Spleen (tissue), 11 donors: ENCODE measurements at regions not wholly inside any gene's neighbourhood (a gene's known extent, or its start where the extent isn't known, plus 50 kb on each side); places are given as distances from the start of the nearest gene placed in this dataset.

Source experiments
- DNase-seq: peaks from one replicate; pipeline ENCODE4 v3.0.0-alpha.2; 2020
- H3K27ac ChIP-seq, 8 donors: fragments of 200-600 bp; sonication (generic) in 7 of 8; 1 replicate in 4 of 8; 2 replicates in 4 of 8; pipeline versions ENCODE4 v1.5.0 to v1.8.0; 2016 to 2021; ENCODE audit warnings: inconsistent platforms in 4 of 8, mild to moderate bottlenecking in 4 of 8, moderate library complexity in 1 of 8
- H3K27me3 ChIP-seq, 7 donors: fragments of 200-600 bp; sonication (generic) in 6 of 7; replicated peaks in 1 of 7; 1 replicate in 4 of 7; 2 replicates in 3 of 7; pipeline versions ENCODE4 v1.5.0 to v1.8.0; 2016 to 2021; ENCODE audit warnings: inconsistent platforms in 3 of 7, mild to moderate bottlenecking in 1 of 7
- H3K36me3 ChIP-seq, 6 donors: fragments of 200-600 bp; sonication (generic) in 5 of 6; 1 replicate in 4 of 6; 2 replicates in 2 of 6; pipeline versions ENCODE4 v1.5.0 to v1.8.0; 2016 to 2021; ENCODE audit warnings: inconsistent platforms in 2 of 6
- H3K4me1 ChIP-seq, 6 donors: fragments of 200-600 bp; sonication (generic) in 5 of 6; 1 replicate in 3 of 6; 2 replicates in 3 of 6; pipeline versions ENCODE4 v1.5.0 to v1.8.0; 2016 to 2021; ENCODE audit warnings: inconsistent platforms in 3 of 6
- H3K4me3 ChIP-seq, 8 donors: fragments of 200-600 bp; sonication (generic) in 7 of 8; 1 replicate in 4 of 8; 2 replicates in 4 of 8; pipeline versions ENCODE4 v1.5.0 to v1.8.0; 2016 to 2021; ENCODE audit warnings: inconsistent platforms in 4 of 8, mild to moderate bottlenecking in 4 of 8, moderate library complexity in 2 of 8
- H3K9me3 ChIP-seq, 8 donors: fragments of 200-600 bp; sonication (generic) in 7 of 8; 1 replicate in 4 of 8; 2 replicates in 4 of 8; pipeline versions ENCODE4 v1.5.0 to v1.8.0; 2016 to 2021; ENCODE audit warnings: inconsistent platforms in 4 of 8
- POLR2A ChIP-seq, 3 donors: fragments of 450-650 bp; IDR thresholded peaks; one replicate each; pipeline ENCODE4 v1.5.1; 2017; ENCODE audit warnings: antibody characterized with exemption in 3 of 3, mild to moderate bottlenecking in 1 of 3
- POLR2AphosphoS5 ChIP-seq, 3 donors: sonication (generic); formaldehyde crosslinking; IDR thresholded peaks; one replicate each; pipeline ENCODE4 v1.5.1; 2017; ENCODE audit warnings: antibody characterized with exemption in 3 of 3
- WGBS, 5 donors: extraction: QIAGEN DNeasy Blood & Tissue Kit in 3 of 5; methylation state at CpG; one replicate each; pipeline versions ENCODE4 v1.1.5 to v1.1.7; 2013 to 2018; 5-methylcytosine and 5-hydroxymethylcytosine counted together
- intact Hi-C: fragments of 100-400 bp; cut with DNase I; formaldehyde crosslinking; loops from one replicate; pipeline ENCODE4 v1.15.0; 2023; ENCODE audit warnings: low total_unique reads
- TF ChIP-seq, protein P1 (sequence below), 11 experiments: fragments of 200-600 bp in 7 of 11; fragments of 450-650 bp in 4 of 11; sonication (generic) in 4 of 11; IDR thresholded peaks in 8 of 11; conservative IDR thresholded peaks in 3 of 11; 1 replicate in 7 of 11; 2 replicates in 4 of 11; pipeline versions ENCODE4 v1.4.0 to v1.8.0; 2016 to 2021; ENCODE audit warnings: antibody characterized with exemption in 11 of 11, inconsistent platforms in 4 of 11, mild to moderate bottlenecking in 1 of 11
- donor health status: healthy with polysubstance abuse.
- donor health status: DM: no; HTN: no; CAD: no; lungs with moderate emphysema.
- donor health status: DM: no; HTN: no; CAD: no.
- donor health status: Bipolar disorder and iron deficiency.
- donor health status: healthy.
- donor health status: DM: no; HTN: no; CAD: no.
- donor health status: DM: yes; HTN: yes; CAD: no.

DNA sequence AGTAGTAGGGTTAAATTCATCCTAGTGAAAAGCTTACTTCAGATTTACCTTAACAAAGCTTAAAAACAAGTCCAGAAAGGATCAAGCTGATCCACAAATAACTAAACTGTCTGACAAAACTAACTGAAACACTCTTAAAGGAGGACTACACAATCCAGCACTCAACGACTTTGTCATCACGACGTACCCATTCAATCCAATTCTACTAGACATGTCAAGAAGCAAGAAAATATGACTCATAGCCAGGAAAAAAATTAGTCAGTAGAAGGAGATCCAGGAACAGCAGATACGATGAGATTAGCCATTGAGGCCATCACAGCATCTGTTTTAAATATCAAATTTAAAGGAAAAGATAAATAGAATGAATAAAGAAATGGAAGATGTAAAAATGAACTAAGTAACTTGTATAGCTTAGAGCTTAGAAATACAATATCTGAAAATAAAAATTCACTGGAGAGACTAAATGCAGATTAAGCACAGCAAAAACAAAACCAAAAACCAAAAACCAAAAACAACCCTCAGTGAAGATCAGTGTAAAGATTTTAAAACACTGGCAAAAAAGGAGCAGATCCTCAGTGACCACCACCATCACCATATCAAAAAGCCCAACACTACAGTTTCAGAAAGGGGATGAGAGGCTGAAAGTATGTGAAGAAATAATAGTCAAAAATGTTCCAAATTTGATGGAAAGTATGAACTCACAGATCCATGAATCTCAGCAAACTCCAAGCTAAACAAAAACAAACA is 95.0 kb upstream of the CCND2 start:
- no peak overlapping the region for H3K27ac ChIP-seq
- TF ChIP-seq, protein P1, sequence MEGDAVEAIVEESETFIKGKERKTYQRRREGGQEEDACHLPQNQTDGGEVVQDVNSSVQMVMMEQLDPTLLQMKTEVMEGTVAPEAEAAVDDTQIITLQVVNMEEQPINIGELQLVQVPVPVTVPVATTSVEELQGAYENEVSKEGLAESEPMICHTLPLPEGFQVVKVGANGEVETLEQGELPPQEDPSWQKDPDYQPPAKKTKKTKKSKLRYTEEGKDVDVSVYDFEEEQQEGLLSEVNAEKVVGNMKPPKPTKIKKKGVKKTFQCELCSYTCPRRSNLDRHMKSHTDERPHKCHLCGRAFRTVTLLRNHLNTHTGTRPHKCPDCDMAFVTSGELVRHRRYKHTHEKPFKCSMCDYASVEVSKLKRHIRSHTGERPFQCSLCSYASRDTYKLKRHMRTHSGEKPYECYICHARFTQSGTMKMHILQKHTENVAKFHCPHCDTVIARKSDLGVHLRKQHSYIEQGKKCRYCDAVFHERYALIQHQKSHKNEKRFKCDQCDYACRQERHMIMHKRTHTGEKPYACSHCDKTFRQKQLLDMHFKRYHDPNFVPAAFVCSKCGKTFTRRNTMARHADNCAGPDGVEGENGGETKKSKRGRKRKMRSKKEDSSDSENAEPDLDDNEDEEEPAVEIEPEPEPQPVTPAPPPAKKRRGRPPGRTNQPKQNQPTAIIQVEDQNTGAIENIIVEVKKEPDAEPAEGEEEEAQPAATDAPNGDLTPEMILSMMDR (IDR thresholded peaks at IDR 0.05 in 8 of 11, conservative IDR thresholded peaks at IDR 0.05 in 3 of 11) = no peak
- TF ChIP-seq POLR2A (IDR thresholded peaks at IDR 0.05) = no peak
- no peak for TF ChIP-seq POLR2AphosphoS5 (IDR thresholded peaks at IDR 0.05)
- H3K4me3 ChIP-seq = no peak overlapping the region
- intact Hi-C loops = no loop called here
- 63 to 78% (median 69%) methylated on average over 4 of the region's 4 CpGs for WGBS, 5 donors
- H3K27me3 ChIP-seq = peaks cover 0 to 5% (median 0%) of the 10 kb centered on the region in 7 donors
- peaks cover 0 to 19% (median 0%) of the 10 kb centered on the region in 6 donors for H3K4me1 ChIP-seq
- no peaks in the 10 kb centered on the region for H3K36me3 ChIP-seq
- DNase-seq = no peak
- H3K9me3 ChIP-seq = peaks cover 0 to 10% (median 7%) of the 10 kb centered on the region in 8 donors

DNA sequence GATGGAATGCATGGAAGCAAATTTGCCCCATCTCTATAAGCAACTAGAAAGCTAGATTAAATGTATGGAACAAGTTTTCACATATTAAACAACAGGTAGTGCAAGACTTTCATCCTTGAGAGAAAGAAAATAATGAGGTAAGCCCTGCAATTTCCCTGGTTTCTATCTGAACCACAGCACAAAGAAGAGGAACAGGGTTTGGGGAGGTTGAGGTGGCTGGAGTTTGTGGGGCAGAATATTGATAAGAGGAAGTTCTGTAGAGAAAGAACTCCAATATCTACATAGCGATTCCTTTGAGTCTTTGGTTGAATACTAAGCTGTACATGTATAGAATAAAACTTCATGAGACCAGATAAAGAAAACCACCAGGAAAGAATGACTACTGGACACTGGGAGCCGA is 96.3 kb upstream of the CCND2 start:
- intact Hi-C loops = no loop called here
- Histone ChIP-seq H3K27ac (peak overlapping the region in 1 of 8 donors; percentile 39), H3K4me1 (peaks cover 0 to 19% (median 0%) of the 10 kb centered on the region in 6 donors), H3K4me3 (no peak overlapping the region), H3K36me3 (no peaks in the 10 kb centered on the region), H3K27me3 (peaks cover 0 to 5% (median 0%) of the 10 kb centered on the region in 7 donors), H3K9me3 (no peaks in the 10 kb centered on the region)
- TF ChIP-seq POLR2A (IDR thresholded peaks at IDR 0.05) (no peak), POLR2AphosphoS5 (IDR thresholded peaks at IDR 0.05) (no peak)
- TF ChIP-seq, protein P1 (IDR thresholded peaks at IDR 0.05 in 8 of 11, conservative IDR thresholded peaks at IDR 0.05 in 3 of 11) = no peak
- DNase-seq = no peak
- WGBS, 5 donors = 73 to 88% (median 76%) methylated on average over 2 of the region's 2 CpGs

DNA sequence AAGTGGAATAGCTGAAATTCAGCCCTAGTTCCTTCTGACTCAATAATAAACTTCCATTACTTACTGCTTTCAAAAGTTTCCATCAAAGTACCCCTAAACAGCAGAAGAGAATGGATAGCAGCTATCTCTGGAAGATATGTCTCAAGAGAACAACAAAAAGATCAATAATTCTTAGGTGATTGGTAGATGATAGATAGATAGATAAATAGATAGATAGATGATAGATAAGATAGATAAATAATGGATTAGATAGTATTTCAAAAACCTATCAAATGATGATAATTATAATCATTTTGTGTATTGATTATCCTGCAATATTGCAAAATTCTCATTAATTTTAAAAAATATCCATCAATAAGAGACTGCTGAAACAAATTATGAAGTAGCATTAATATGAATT is 97.4 kb upstream of the CCND2 start:
- Histone ChIP-seq H3K27me3 (peaks cover 0 to 5% (median 0%) of the 10 kb centered on the region in 7 donors), H3K4me3 (no peak overlapping the region), H3K4me1 (peaks cover 0 to 19% (median 0%) of the 10 kb centered on the region in 6 donors), H3K36me3 (no peaks in the 10 kb centered on the region), H3K27ac (peak overlapping the region in 1 of 8 donors; percentile 8), H3K9me3 (no peaks in the 10 kb centered on the region)
- no peak for DNase-seq
- TF ChIP-seq, protein P1 (IDR thresholded peaks at IDR 0.05 in 8 of 11, conservative IDR thresholded peaks at IDR 0.05 in 3 of 11) = no peak
- TF ChIP-seq POLR2AphosphoS5 (IDR thresholded peaks at IDR 0.05) (no peak), POLR2A (IDR thresholded peaks at IDR 0.05) (no peak)
- intact Hi-C loops = no loop called here

DNA sequence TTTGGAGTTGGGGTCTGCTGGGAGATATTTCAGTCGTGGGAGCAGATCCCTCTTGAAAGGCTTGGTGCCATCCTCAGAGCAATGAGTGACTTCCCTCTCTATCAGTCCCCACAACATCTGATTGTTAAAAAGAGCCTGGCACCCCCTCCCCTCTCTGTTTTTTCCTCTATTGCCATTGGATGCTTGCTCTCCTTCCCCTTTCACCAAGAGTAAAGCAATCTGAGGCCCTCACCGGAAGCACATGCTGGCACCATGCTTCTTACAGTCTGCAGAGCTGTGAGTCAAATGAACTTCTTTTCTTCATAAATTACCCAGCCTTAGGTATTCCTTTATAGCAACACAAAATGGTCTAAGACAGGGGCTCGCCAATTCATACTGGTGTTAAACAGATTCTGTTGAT is 99.1 kb upstream of the CCND2 start:
- H3K27ac ChIP-seq = peak overlapping the region in 1 of 8 donors; percentile 54
- no peaks in the 10 kb centered on the region for H3K9me3 ChIP-seq

More for the DNA sequence above, 99.1 kb upstream of the CCND2 start:
- no peak overlapping the region for H3K4me3 ChIP-seq
- peaks cover 0 to 5% (median 0%) of the 10 kb centered on the region in 7 donors for H3K27me3 ChIP-seq
- no peak for DNase-seq
- H3K4me1 ChIP-seq = peaks cover 0 to 31% (median 2%) of the 10 kb centered on the region in 6 donors
- intact Hi-C loops = no loop called here
- H3K36me3 ChIP-seq = no peaks in the 10 kb centered on the region
- 48 to 87% (median 65%) methylated on average over 3 of the region's 3 CpGs for WGBS, 5 donors
- TF ChIP-seq POLR2AphosphoS5 (IDR thresholded peaks at IDR 0.05) (no peak), POLR2A (IDR thresholded peaks at IDR 0.05) (no peak)
- TF ChIP-seq, protein P1 (IDR thresholded peaks at IDR 0.05 in 8 of 11, conservative IDR thresholded peaks at IDR 0.05 in 3 of 11) = no peak
